GM12873 (cell line): ENCODE measurements at regions not wholly inside any gene's neighbourhood (a gene's known extent, or its start where the extent isn't known, plus 50 kb on each side); places are given as distances from the start of the nearest gene placed in this dataset.

Source experiments
- CTCF ChIP-seq: IDR thresholded peaks from 2 replicates; pipeline ENCODE4 v1.5.1; 2012; ENCODE audit warnings: low read depth, mild to moderate bottlenecking, moderate library complexity, low read length, control low read depth; ENCODE audit not compliant: insufficient read depth; ENCODE audit errors: missing control alignments

DNA sequence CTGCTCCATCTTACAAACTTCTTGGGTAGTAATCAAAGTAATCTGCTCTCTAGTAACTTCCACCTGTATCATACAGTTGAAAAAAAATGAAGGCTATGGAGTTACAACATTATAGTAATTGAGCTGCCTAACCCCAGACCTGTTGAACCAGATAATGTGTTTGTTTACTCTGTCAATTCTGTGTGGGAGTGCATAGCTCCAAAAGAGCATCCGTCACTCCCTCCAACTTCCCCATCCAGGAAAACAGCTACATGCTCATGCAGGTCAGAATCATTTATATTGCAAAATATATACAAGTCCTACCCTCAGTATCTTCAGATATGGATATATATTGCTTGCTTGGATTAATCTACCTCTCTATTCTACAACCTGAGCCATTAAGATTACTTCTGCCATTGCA, 244.0 kb upstream of the ANO5 start:
- TF ChIP-seq CTCF, result no peak

DNA sequence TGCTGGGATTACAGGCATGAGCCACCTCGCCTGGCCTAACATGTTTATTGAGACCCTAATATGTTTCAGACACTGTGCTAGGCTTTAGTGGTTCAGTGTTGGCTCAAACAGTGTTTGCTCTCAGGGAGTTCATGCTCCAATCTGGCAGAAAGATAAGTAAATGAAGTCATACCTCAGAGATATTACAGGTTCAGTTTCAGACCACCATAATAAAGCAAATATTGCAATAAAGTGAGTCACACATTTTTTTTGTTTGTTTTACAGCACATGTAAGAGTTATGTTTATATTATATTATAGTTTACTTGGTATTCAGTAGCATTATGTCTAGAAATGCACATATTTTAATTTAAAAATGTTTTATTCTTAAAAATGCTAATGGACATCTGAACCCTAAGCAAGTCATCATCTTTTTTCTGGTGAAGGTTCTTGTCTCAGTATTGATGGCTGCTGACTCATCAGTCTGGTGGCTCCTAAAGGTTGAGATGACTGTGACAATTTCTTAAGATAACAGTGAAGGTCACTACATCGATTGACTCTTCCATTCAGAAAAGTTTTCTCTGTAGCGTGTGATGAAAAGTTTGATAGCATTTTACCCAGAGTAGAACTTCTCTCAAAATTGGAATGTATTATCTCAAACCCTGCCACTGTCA, 243.0 kb upstream of the ANO5 start:
- no peak for TF ChIP-seq CTCF

- no peak for TF ChIP-seq CTCF
Measured at GRCh38 chr11:21963013-21963412, 229.9 kb upstream of the ANO5 start.

GRCh38 chr11:21965221-21965620, 227.7 kb upstream of the ANO5 start:
- TF ChIP-seq CTCF, result no peak

GRCh38 chr11:21968702-21969101, 224.2 kb upstream of the ANO5 start:
- no peak for TF ChIP-seq CTCF

- TF ChIP-seq CTCF, result no peak
Measured at GRCh38 chr11:21969841-21970240, 223.0 kb upstream of the ANO5 start.

GRCh38 chr11:21975242-21975641, 217.6 kb upstream of the ANO5 start:
- TF ChIP-seq CTCF, result no peak

GRCh38 chr11:21976210-21976609, 216.7 kb upstream of the ANO5 start:
- no peak for TF ChIP-seq CTCF
